Stimulated activated CD4-positive, alpha-beta T cell treated with anti-CD3 and anti-CD28 coated beads, TNF-alpha, amount 100 ng/mL, for 4 hours (primary cell): ENCODE measurements at regions not wholly inside any gene's neighbourhood (a gene's known extent, or its start where the extent isn't known, plus 50 kb on each side); places are given as distances from the start of the nearest gene placed in this dataset.
A peak's percentile ranks its signal among the peaks of the same experiment; 100 is the strongest.

ENCODE experiments used
- DNase-seq, 3 experiments: peaks; one replicate each; pipeline ENCODE4 v3.0.0-alpha.2; 2020; ENCODE audit warnings: low read depth in 3 of 3

DNA sequence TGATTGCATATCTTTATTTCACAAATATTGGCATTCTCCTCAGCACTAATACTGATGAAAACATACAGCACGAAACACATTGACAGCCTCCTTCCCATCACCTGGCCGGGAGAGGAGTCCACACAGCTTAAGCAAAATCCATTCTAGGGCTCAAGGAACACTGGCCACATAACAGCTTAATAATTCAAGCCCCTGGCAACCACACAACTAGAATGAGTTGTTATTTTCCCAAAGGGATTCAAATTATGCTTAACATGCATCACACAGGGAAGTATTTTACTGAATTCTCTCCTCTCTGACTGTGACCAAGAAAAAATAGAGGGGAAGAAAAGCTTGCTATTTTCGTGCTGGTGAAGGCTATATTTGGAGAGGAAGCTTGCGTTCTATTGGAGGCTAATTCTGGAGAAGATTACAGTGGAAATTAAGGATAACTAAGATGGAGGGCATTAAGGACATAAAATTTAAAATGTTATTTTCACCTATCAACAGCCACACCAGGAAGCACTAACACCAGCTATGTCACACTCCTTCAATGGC is 198.5 kb downstream of the ADGRG6 start:
- no peak for DNase-seq

- no peak for DNase-seq
Measured at GRCh38 chr6:142501795-142502194, 200.0 kb downstream of the ADGRG6 start.

GRCh38 chr6:142507065-142507464 is 205.3 kb downstream of the ADGRG6 start:
- DNase-seq, result no peak

- no peak for DNase-seq
Measured at GRCh38 chr6:142510211-142510610, 208.4 kb downstream of the ADGRG6 start.

GRCh38 chr6:142518126-142518525 is 216.3 kb downstream of the ADGRG6 start:
- no peak for DNase-seq

DNA sequence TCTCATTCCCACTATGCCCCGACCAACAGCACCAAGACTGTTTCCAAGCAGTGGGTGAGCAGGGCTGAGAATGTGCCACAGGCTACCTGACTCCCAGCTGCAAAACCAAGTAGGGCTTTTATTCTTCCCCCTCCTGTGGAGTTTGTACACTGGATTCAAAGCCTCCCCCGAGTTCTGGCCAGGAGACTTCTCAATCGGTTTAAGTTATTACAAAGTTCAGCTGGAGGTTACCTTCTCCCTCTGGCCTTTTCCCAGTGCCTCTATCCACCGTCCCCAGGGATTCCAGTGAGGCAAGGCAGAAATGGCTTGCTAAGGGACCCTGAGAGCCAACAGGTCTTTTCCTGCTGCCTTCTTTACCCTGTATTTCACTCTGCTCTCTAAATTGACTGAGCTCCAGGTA is 217.0 kb downstream of the ADGRG6 start:
- DNase-seq, result no peak

DNA sequence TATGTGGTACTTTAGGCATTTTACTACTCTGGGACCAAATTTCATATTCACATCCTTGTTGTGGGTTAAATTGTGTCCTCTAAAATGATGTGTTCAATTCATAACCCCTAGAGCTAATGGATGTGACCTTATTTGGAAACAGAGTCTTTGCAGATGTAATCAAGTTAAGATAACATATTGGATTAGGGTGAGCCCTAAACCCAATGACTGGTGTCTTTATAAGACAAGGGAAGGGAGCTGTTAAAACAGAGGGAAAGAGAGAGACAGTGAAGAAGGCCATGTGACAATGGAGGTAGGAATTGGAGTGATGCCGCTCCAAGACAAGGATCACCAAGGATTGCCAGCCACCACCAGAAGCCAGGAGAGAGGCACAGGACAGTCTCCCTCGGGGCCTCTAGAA is 220.0 kb downstream of the ADGRG6 start:
- DNase-seq, result no peak

- DNase-seq, result no peak
Measured at GRCh38 chr6:142523515-142524375, 221.9 kb downstream of the ADGRG6 start.

GRCh38 chr6:142530566-142530965 is 228.8 kb downstream of the ADGRG6 start:
- no peak for DNase-seq

- no peak for DNase-seq
Measured at GRCh38 chr6:142531727-142532126, 229.9 kb downstream of the ADGRG6 start.

GRCh38 chr6:142534076-142534475 is 232.3 kb downstream of the ADGRG6 start:
- no peak for DNase-seq

GRCh38 chr6:142534484-142534883 is 232.7 kb downstream of the ADGRG6 start:
- no peak for DNase-seq

GRCh38 chr6:142537612-142538478 is 236.0 kb downstream of the ADGRG6 start:
- DNase-seq, result no peak

DNA sequence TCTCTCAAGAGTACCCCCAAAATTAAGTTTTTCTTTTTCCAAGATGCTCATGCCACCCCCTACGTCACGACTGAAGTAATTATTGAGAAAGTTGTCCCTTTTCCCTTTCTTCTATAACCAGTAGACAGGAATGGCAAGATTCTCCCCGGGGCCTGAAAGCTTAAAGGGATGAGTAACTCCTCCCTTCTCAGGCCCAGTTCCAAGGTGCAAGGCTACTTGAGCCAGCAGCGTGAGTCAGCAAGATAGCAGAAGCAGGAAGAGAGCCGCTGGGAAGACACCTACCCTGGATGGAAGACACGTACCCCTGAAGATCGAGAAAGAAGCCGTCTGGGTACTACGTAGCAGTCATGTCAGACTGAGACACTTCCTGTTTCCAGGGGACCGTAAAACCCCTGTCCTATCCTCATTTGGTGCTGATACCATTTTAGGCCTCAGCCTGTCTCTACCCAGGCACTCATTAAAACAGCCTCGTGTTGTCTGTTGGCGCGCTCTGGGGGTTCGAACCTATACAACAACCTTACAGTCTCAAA is 241.0 kb downstream of the ADGRG6 start:
- DNase-seq, result no peak

GRCh38 chr6:142543606-142544005 is 241.8 kb downstream of the ADGRG6 start:
- no peak for DNase-seq

- DNase-seq, result no peak
Measured at GRCh38 chr6:142544199-142544838, 242.5 kb downstream of the ADGRG6 start.

DNA sequence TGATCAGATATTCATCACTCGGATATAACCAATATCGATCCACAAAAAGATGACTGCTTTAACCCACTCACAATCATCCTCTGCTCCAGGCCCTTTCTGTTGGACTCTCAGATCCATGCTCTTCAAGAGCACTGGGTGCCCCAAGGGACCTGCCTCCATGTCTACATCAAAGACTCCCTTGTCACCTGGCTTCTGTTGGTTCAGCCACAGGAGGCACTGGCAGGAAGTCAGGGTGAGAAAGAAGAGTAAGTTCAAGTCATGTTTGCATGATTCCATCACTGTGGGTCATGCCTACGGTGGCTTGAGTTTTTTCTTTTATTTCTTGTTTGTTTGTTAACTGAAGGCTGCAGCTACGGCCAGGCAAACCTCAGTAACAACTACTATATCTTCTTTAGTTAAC is 243.3 kb downstream of the ADGRG6 start:
- DNase-seq, result no peak

GRCh38 chr6:142548566-142548965 is 246.8 kb downstream of the ADGRG6 start:
- no peak for DNase-seq

DNA sequence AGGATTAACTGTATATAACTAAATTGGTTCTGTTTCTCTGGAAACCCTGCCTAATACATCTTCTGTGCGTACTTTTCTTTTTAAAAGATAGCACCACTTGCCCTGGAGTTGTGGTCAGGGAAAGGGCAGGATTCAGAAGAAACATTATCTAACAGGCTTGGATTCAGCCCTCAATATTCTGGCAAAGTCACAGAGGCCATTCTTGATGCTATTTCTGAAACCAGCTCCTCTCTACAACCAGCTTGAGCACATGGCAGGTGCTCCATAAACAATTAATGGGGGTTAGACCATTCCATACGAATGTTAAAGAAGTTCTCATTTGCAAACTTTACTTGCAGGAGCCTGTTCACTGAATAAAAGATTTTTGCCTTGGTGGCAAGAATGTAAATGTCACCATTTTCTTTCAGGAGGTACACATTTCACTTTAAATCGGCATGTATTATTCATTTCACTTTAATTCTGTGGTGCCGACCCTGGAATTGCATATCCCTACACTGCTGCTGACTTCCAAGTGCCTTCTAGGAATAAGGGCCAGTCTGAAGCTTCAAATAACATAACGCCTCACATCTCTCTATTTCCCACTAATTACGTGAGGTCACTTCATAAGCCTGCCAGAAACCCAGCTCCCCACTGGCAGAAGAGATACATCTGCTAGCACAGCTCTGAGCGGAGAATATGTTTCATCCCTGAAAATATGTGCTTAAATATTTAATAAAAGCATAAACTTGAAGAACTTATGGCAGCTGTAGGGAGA is 248.7 kb downstream of the ADGRG6 start:
- DNase-seq, result no peak

DNA sequence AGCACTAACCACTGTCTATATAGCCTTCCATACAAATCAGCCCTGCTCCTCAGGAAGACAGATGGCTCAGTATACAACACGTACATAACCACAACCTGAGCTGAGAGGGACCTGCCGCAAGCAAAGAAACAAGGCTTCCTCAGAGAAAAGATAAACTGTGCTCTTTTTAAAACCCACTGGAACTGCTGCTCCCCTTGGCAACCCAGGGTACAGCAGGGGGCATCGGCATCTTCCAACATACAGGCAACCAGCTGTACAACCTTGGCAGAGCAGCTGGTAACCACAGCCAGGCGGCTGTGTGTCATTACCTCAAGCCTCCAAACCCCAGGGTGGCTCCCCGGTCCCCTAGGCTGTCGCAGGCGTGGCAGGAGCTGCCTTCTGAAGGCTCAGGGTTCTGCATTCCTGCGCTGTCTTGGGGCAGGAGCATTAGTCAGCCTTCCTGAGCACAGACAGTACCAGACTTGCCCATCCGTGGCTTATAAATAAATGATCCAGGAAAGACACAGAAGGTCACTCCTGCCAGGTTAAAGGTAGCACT is 249.5 kb downstream of the ADGRG6 start:
- DNase-seq, result peak; percentile 8 to 31 (median 14)

GRCh38 chr6:142558786-142559185 is 257.0 kb downstream of the ADGRG6 start:
- DNase-seq, result no peak
